NCI-H2196 treated with DMSO at 0.1 percent for 48 hours (cell line): ENCODE measurements at regions not wholly inside any gene's neighbourhood (a gene's known extent, or its start where the extent isn't known, plus 50 kb on each side); places are given as distances from the start of the nearest gene placed in this dataset.
"Not testable (repeated sequence)": the region's sequence is repeated elsewhere in the genome, so short reads cannot be mapped to it uniquely, and the experiment has no call there.

Experiments
- DNase-seq: peaks from one replicate; lab custom pipeline; 2025; ENCODE audit not compliant: unreplicated experiment; lab: John Stamatoyannopoulos, UW

DNA sequence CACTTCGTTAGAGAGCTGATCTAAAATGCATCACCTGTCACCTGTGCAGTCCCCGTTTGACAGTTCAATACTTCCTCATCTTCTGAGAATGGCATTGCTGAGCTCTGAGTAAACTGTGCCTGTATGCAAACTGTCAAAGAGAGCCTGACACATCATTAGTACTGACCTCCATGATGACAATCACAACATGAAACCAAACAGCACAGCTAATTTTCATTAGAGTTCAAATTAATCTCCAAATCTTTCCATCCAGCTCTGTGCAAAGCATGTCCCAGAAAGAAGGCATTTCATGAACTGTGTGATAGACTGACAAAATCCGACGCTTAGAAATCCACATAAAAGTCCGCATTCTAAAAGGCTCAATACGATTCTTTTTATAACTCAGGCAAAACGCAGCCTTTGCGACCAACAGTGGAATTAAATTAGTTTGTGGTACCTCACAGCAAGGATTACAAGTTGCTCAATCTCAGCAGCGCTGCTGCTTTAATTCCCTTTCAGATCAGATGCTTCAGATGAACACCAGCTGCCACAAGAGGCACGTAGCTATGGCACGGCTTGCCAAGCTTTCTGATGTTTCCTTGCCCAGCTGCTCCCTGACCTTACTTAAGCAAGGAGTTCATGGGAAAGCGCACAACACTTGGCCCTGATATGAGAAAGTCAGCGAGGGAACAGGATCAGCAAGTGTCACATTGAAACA lies 765.5 kb upstream of the PRMT6 start:
- DNase-seq = no peak

DNA sequence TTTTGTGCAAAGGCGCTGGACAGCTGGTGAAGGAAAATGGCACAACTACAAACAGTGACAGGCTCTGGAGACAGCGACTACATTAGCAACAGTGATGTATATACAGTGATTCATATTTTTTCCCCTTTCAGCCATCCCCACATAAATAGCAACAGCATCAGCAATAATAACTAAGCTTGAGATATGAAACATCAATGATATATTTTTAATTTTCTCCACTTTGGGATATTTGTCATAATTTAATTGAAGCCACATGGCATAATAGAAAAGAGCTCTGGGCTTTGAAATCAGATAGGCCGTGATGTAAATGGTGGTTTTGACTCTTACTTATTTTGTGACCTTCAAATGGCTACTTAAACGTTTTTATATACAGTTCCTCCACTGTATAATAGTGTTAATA lies 764.3 kb upstream of the PRMT6 start:
- DNase-seq = no peak

DNA sequence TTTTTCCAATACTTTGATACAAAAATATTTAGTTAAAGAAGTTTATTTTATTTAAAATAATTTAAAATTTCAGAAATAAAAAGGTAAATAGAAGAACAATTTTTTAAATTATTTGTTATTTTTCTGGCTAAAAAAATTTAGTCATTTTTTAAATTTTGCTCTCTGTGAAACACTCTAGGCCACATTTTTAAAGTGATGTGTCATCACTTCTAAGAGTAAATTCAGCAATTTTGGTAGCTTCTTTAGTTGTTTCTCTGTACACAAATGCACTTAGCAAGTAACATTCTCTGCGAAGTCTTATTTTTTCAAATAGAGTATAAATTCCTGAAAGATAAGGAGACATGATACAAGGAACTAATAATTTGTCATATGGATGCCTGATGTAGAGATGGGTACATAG lies 760.0 kb upstream of the PRMT6 start:
- no peak for DNase-seq

DNA sequence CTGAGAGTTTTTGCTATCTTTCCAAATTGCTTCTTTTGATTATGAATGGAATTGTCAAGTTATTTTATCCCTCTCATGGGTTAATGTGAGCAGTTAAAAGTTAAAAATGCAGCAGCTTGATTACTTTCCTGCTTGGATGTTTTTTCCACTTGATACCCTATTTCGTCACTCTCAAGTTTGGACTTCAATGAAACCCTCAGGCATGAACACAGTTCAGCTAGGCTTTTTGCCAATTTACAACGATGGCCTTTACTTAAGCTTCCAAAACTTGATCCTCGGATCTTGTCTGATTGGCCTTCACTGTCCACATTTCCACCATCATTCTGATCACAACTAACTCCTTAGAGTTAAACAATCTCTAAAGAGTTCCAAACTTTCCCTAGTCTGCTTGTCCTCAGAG lies 752.4 kb upstream of the PRMT6 start:
- DNase-seq = no peak

DNA sequence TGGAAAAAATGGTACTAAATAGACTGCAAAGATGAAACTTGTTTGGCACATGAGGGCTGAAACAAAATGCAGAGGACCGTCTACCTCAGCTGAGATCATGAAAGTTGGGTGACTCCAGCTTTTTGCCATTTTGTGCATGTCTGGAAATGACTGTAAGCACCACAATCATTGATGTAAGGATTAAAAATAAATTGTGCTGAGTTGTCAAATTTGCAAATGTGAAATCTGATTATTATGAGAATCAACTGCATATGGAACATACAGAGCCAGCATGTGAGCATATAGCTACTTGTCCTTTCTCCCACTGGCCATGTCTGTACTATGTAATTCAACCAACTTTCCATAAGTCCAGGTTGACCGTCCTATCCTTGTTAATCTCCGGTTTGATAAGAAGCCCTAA lies 736.9 kb upstream of the PRMT6 start:
- no peak for DNase-seq

DNA sequence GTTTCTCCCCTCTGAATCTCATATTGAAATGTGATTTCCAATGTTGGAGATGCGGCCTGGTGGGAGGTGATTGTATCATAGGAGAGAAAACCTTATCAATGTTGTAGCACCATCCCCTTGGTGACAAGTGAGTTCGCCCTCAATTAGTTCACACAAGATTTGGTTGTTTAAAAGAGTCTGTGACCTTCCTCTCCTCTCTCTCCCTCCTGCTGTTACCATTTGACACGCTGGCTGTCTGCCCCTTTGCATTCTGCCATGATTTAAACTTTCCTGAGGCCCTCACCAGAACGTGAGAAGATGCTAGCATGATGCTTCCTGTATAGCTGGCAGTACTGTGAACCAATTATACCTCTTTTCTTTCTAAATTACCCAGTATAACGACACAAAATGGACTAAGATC lies 730.9 kb upstream of the PRMT6 start:
- no peak for DNase-seq

DNA sequence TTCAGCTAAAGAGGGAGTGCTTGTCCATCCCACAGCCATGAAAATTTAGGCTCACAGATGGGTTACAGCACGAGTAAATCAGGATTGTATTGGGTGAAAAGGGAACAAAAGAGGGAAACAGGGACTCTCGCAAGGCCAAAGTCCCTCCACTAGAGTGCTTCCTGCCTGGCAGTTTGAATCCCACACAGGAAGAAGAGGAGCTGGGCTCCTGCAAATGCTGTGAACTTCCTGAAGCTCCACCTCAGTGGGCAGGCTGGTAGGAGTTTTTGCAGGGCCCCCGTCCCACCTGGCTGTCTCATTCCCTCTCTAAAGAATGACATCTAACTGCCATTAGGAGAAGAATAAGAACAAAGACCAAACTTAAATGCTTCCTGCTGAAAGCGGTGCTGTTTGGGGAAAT lies 712.0 kb upstream of the PRMT6 start:
- no peak for DNase-seq

DNA sequence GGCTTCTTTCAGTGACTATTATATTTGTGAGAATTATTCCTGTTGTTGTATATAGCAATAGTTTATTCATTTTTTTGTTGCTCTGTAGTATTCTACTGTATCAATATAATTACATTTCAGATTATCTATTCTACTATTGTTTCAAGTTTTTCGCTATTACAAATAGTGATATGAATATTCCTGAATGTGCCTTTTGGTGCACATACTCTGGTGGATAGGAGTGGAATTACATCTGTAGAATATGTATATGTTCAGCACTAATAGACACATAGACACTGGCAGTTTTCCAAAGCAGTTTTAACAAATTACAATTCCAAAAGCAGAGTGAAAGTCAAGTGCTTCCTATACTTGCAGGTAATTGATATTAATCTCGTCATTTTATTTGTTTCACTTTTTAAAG lies 696.2 kb upstream of the PRMT6 start:
- DNase-seq = no peak

DNA sequence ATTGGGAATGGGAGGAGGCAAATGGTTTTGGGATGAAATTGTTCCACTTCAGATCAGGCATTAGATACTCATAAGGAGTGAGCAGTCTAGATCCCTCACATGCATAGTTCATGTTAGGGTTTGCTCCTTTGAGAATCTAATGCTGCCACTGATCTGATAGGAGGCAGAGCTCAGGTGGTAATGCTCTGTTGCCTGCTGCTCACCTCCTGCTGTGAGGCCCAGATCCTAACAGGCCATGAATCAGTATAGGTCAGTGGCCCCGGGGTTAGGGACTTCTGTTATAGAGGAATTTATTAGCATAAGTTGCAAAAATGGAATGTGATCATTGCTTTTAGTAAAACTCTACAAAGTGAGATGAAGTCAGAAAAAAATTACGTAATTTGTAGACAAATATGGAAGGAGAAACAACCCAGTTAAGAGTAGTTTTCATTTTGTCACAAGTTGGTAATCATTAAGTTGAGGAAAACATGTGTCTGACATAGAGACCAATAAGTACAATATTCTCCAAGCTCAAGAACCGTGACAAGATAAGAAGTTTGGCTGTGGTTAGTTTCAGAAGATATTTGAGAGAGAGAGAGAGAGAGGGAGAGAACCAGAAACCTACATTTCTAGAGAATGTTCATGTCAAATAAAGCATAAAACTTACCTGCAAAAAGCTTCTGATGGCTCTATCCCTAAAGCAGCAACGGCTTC lies 689.7 kb upstream of the PRMT6 start:
- DNase-seq = no peak

DNA sequence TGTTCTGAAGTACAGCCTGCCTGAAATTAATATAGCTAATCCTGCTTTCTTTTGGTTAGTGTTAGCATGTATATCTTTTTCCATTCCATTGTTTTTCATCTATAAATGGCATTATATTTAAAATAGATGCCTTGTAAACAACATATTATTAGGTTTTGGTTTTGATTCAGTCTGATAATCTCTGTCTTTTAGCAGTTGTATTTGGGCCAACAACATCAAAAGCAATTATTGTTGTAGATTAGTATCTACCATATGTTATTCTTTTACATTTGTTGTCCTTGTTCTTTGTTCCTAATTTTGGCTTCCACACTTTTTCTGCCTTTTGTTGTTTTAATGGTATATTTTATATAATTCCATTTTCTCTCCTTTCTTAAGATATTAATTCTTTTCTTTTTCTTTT lies 678.2 kb upstream of the PRMT6 start:
- DNase-seq = no peak

DNA sequence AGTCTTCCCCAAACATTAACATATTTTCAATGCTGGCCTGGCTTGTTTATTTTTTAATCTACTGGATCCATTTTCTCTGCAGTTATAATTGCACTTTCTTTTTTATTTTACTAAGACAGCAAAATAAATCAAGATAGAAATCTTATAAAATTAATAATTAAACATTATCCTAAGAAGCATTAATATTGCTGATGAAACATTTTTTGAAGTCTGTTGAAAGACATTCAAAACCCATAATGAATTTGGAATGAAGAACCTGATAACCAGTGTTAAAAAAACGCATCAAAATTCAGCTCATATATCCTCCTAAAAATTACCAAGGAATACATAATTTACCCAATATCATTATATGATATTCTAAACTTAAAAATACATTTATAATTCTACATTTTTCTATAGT lies 675.7 kb upstream of the PRMT6 start:
- no peak for DNase-seq

DNA sequence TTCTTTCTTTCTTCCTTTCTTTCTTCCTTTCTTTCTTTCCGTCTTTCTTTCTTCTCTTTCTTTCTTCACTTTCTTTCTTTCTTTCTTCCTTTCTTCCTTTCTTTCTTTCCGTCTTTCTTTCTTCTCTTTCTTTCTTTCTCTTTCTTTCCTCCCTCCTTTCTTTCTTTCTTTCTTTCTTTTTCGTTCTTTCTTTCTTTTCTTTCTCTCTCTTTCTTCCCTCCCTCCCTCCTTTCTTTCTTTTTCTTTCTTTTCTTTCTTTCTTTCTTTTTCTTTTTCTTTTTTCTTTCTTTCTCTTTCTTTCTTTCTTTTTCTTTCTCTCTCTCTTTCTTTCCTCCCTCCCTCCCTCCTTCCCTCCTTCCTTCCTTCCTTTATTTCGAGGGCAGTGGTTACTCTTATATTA lies 667.3 kb upstream of the PRMT6 start:
- DNase-seq = not testable (repeated sequence)

DNA sequence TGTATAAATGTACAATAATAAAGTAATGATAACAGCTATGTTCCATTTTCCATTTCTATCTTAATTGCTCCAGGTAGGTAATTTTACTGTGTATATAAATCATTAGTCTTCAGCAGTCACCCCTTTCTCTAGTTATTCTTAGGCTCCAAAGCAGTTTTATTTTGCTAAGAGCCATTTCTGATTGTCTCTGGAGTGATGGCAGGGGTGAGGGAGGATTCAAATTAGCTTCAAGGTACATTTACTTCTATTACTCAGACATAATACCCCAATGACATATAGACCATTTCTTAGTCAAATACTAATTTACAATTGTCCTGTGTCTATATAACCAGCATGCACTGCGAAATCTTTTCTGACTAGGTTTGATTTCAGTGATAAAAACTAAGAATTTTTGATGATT lies 663.4 kb upstream of the PRMT6 start:
- DNase-seq = no peak

DNA sequence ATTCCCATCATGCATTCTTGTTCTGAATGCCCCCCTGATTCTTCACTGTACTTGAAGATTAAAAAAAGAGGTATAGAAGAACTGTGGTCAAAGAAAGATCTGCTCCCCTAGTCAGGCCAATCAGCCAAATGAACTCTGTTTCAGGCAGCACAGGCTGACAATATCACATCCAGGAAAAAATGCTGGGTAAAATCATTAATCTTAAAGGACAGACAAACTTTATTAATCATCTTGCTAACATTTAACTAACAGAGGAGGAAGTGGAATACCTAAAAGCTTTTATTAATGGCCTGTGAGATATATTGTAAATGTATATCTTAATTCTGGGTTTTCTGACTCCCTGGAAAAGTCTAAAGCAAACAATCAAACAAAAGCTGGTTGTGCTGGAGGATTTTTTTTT lies 660.5 kb upstream of the PRMT6 start:
- DNase-seq = no peak

DNA sequence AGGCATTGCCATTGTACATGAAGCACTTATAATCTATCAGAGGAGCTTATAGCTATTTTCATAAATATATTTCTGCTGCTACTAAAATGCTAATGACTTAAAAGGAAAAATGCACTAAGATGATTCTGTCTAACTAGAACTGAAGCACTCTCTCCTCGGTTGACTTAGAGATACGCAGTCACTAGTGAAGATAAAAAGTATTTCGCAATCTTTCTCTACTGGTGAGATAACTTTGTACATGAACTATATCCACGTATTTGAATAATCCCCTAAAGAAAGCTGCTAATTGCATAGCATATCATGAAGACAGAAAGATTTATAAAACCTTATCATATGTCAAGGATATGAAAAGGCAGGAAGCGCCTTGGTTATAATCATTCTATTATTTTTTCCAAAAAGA lies 658.1 kb upstream of the PRMT6 start:
- DNase-seq = no peak

DNA sequence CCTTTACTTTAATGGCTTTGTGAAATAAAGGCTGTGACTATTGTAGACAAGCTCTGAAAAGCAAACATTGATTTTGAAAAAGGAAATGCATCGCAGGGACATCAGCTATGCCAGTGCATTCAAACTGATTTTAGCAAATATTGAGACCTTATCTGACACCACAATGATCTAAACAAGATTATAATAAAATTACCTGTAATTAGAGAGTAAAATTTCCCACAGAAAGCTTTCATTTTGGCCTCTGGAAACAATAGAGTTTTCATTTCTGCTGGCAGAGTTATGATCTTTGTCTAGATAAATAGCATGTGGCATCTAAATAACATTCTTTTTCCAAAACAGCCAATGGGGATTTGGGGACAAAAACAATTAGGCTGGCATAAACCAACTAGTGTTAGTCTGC lies 650.4 kb upstream of the PRMT6 start:
- DNase-seq = no peak

DNA sequence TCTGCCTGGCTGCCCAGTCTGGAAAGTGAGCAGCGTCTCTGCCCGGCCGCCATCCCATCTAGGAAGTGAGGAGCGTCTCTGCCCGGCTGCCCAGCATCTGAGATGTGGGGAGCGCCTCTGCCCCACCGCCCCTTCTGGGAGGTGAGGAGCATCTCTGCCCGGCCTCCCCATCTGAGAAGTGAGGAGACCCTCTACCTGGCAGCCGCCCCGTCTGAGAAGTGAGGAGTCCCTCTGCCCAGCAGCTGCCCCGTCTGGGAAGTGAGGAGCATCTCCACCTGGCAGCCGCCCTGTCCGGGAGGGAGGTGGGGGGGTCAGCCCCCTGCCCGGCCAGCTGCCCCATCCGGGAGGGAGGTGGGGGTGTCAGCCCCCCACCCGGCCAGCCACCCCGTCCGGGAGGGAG lies 644.2 kb upstream of the PRMT6 start:
- not testable (repeated sequence) for DNase-seq

DNA sequence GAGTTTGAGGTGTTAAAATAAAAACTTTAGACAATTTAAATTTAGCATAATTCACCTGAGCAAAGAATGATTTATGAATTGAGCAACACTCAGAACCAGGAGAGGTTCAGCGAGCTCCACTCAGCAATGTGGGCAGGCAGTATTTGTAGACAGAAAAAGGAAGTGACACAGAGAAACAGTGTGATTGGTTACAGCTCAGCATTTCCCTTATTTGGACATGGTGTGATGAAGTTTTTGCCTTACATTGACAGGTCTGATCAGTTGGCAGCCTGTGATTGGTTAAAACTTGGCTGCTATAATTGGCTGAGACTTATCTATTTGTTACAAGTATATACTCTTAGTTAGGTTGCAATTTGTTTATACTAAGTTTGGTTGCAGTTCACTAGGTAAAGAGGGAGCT lies 621.2 kb upstream of the PRMT6 start:
- no peak for DNase-seq

DNA sequence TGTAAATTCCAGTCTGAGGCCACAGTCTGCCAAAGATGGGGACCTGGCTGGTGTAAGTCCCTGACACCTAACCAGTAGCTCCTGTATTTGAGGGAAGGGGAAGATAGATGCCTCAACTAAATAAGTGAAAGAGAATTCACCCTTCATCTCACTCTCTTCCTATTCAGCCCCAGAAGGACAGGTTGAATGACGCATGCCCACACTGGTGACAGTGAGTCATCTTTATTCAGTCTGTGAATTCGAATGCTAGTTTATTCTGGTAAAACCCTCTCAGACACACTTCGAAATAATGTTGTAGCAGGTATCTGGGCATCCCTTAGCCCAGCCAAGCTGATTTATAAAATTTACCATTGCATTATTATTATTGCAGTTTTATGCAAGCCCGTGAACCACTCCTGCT lies 617.0 kb upstream of the PRMT6 start:
- DNase-seq = no peak

DNA sequence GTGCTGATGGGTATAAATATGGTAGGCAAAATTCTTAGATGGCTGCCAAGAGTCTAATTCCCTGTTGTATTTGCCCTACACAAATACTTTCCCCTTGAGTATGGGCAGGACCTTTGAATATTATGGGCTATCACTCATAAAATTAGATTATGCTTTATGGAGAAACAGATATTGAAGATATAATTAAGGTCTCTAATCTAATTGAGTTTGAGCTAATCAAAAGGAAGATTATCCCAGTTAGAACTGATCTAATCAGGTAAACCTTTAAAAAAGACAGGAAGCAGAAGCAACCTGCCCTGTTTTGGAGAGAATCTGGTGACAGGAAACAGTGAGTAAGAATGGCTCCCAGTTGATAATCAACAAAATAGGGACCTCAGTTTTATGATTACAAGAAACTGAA lies 609.0 kb upstream of the PRMT6 start:
- DNase-seq = no peak

DNA sequence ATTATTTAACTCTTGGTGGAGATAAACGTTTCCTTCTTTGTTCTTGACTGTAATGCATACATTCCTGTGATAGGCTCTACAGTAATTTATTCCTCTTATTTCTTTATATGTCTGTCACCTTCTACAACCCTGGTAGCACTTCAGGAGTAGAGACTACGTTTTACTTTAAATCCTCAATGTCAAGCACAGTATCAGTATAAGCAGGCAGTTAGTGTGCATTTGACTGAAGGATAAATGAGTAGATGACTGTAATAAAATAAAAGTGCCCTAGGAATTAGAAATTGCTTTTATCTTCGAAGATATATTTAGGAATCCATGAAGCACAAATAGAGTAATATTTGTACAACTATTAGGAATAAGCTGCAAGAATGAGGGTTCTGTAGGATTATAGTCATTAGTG lies 599.6 kb upstream of the PRMT6 start:
- DNase-seq = no peak

DNA sequence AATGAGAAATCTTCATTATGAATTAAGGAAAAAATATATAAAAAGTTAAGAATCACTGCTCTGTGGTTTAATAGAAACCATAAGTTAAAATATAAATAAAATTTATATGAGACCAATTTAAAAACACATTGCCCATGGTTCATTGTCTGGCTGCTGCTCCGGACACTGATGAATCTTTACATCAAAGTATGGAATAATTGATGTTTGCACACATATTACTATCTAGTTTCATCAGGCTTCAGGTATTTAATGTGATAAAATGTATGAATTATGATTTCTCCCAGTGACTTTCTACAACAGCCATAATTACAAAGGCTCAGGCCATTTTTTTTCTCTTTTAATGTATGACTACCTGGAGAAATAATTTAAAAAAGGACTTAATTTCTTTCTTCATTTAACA lies 599.1 kb upstream of the PRMT6 start:
- DNase-seq = no peak

DNA sequence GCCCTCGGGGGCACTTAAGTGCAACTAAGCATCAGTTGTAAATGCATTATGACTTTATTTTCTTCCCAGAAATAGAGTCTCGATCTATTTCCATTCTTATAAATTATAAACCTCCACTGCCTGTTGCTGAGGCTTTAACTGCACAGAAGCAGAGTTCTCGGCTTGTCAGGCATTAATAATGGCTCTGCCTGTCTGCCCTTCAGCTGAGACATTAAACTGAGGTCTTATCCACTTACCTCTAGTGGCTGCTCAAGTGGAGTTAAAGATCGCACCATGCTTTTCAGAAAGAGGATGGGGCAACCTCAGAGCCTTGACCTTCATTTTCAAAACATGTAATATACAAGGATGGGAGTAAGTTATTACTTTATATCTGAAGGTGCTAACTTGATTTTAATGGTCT lies 597.6 kb upstream of the PRMT6 start:
- no peak for DNase-seq
